NB4 (cell line): ENCODE measurements at regions not wholly inside any gene's neighbourhood (a gene's known extent, or its start where the extent isn't known, plus 50 kb on each side); places are given as distances from the start of the nearest gene placed in this dataset.

Experiments
- DNase-seq: peaks from one replicate; pipeline ENCODE4 v3.0.0; 2010; ENCODE audit warnings: low read depth
- H3K4me3 ChIP-seq: one replicate; pipeline ENCODE4 v1.5.1; 2011; ENCODE audit warnings: mild to moderate bottlenecking, low read depth, low read length, moderate library complexity
- CTCF ChIP-seq: IDR thresholded peaks from one replicate; pipeline ENCODE4 v1.5.1; 2012; ENCODE audit warnings: low read depth, low read length
- MAX ChIP-seq: IDR thresholded peaks from 2 replicates; pipeline ENCODE4 v1.6.1; 2011; ENCODE audit warnings: low read depth, low read length
- MYC ChIP-seq: IDR thresholded peaks from 2 replicates; pipeline ENCODE4 v1.6.1; 2011; ENCODE audit warnings: low read depth, low read length
- POLR2A ChIP-seq: IDR thresholded peaks from 2 replicates; pipeline ENCODE4 v1.6.1; 2011; ENCODE audit warnings: mild to moderate bottlenecking; ENCODE audit not compliant: insufficient read length; ENCODE audit errors: extremely low read depth

GRCh38 chr6:169008641-169009257 is 244.9 kb downstream of the THBS2 start:
- DNase-seq, result peak; percentile 39
- TF ChIP-seq MYC (no peak), MAX (no peak), CTCF (no peak), POLR2A (no peak)
- H3K4me3 ChIP-seq, result no peak overlapping the region

- no peak overlapping the region for H3K4me3 ChIP-seq
- TF ChIP-seq CTCF, result no peak
- no peak for TF ChIP-seq MYC
- TF ChIP-seq MAX, result no peak
- no peak for TF ChIP-seq POLR2A
- DNase-seq, result no peak
Observed at GRCh38 chr6:169005166-169005565, 248.5 kb downstream of the THBS2 start.

- TF ChIP-seq MAX (no peak), POLR2A (no peak), MYC (no peak), CTCF (no peak)
Observed at GRCh38 chr6:169000022-169000421, 253.6 kb downstream of the THBS2 start.

GRCh38 chr6:168999392-168999791 is 254.3 kb downstream of the THBS2 start:
- DNase-seq, result peak; percentile 85
- TF ChIP-seq MYC, result no peak
- TF ChIP-seq MAX, result no peak
- no peak overlapping the region for H3K4me3 ChIP-seq

More at GRCh38 chr6:169000022-169000421, 253.6 kb downstream of the THBS2 start:
- DNase-seq, result no peak
- H3K4me3 ChIP-seq, result no peak overlapping the region

GRCh38 chr6:168996356-168996625 is 257.4 kb downstream of the THBS2 start:
- DNase-seq, result no peak
- H3K4me3 ChIP-seq, result no peak overlapping the region

More at GRCh38 chr6:168996356-168996625, 257.4 kb downstream of the THBS2 start:
- TF ChIP-seq POLR2A (no peak), MAX (no peak), CTCF (no peak), MYC (no peak)
